HEK293T (cell line): ENCODE measurements at regions not wholly inside any gene's neighbourhood (a gene's known extent, or its start where the extent isn't known, plus 50 kb on each side); places are given as distances from the start of the nearest gene placed in this dataset.

Source experiments
- ELF4 ChIP-seq: fragments of 450-650 bp; IDR thresholded peaks from 2 replicates; pipeline ENCODE4 v1.6.1; 2017; ENCODE audit warnings: antibody characterized with exemption
- FOXA1 ChIP-seq: fragments of 450-650 bp; IDR thresholded peaks from 2 replicates; pipeline ENCODE4 v1.6.1; 2016; ENCODE audit warnings: mild to moderate bottlenecking
- FOXM1 ChIP-seq: fragments of 450-650 bp; IDR thresholded peaks from 2 replicates; pipeline ENCODE4 v1.6.1; 2017; ENCODE audit warnings: mild to moderate bottlenecking, borderline replicate concordance
- L3MBTL2 ChIP-seq: fragments of 450-650 bp; conservative IDR thresholded peaks from 2 replicates; pipeline ENCODE4 v1.6.1; 2016; ENCODE audit warnings: mild to moderate bottlenecking
- SP1 ChIP-seq: fragments of 450-650 bp; IDR thresholded peaks from 2 replicates; pipeline ENCODE4 v1.6.1; 2017
- SUZ12 ChIP-seq: fragments of 450-650 bp; IDR thresholded peaks from 2 replicates; pipeline ENCODE4 v1.6.1; 2016; ENCODE audit warnings: mild to moderate bottlenecking
- TF ChIP-seq, protein P1 (sequence below): fragments of 450-650 bp; IDR thresholded peaks from 2 replicates; pipeline ENCODE4 v1.6.1; 2016

DNA sequence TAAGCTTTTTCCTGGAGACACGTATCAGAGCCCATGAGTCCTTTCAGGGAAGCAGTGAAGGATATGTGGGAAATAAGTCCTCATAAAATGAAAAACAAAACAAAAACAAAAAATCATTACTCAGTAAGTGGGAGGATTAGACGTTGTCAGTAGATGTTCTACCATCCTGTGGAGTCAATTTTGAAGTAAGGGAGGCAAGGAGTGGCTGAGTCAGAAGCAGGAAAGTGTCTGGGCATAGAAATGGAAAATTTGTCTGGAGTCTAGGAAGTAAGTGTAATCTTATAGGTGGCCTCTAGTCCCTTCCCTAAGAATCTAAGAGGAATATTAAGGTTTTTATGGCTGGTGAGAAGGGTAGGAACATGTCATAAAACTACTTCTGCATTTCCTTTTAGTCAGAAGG is 339.8 kb upstream of the SEMA6D start:
- TF ChIP-seq FOXM1 (no peak), ELF4 (no peak), L3MBTL2 (no peak), SP1 (no peak), FOXA1 (no peak), SUZ12 (no peak)
- TF ChIP-seq, protein P1, sequence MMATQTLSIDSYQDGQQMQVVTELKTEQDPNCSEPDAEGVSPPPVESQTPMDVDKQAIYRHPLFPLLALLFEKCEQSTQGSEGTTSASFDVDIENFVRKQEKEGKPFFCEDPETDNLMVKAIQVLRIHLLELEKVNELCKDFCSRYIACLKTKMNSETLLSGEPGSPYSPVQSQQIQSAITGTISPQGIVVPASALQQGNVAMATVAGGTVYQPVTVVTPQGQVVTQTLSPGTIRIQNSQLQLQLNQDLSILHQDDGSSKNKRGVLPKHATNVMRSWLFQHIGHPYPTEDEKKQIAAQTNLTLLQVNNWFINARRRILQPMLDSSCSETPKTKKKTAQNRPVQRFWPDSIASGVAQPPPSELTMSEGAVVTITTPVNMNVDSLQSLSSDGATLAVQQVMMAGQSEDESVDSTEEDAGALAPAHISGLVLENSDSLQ, result no peak
